Neural progenitor cell (in vitro differentiated cells): ENCODE measurements at regions not wholly inside any gene's neighbourhood (a gene's known extent, or its start where the extent isn't known, plus 50 kb on each side); places are given as distances from the start of the nearest gene placed in this dataset.

ENCODE experiments used
- DNase-seq: peaks from one replicate; pipeline ENCODE4 v3.0.0-alpha.2; 2016; ENCODE audit warnings: low spot score
- H2AFZ ChIP-seq: fragments of 200-600 bp; sonication (generic); replicated peaks from 2 replicates; pipeline ENCODE4 v1.6.1; 2016; ENCODE audit warnings: antibody characterized with exemption
- H3F3A ChIP-seq: fragments of 200-600 bp; sonication (generic); 2 replicates; pipeline ENCODE4 v1.6.1; 2016; ENCODE audit warnings: antibody characterized with exemption, low read depth
- H3K27ac ChIP-seq: fragments of 200-600 bp; sonication (generic); 2 replicates; pipeline ENCODE4 v1.5.1; 2016; ENCODE audit warnings: mild to moderate bottlenecking
- H3K27me3 ChIP-seq: fragments of 200-600 bp; sonication (generic); 2 replicates; pipeline ENCODE4 v1.6.1; 2016; ENCODE audit warnings: mild to moderate bottlenecking, moderate library complexity
- H3K36me3 ChIP-seq: fragments of 200-600 bp; sonication (generic); 2 replicates; pipeline ENCODE4 v1.5.1; 2016
- H3K4me1 ChIP-seq: fragments of 200-600 bp; sonication (generic); 2 replicates; pipeline ENCODE4 v1.6.1; 2016; ENCODE audit warnings: mixed run types
- H3K4me2 ChIP-seq: fragments of 200-600 bp; sonication (generic); 2 replicates; pipeline ENCODE4 v1.6.1; 2016
- H3K4me3 ChIP-seq: fragments of 200-600 bp; sonication (generic); 2 replicates; pipeline ENCODE4 v1.5.1; 2016
- H3K79me2 ChIP-seq: fragments of 200-600 bp; sonication (generic); 2 replicates; pipeline ENCODE4 v1.6.1; 2016; ENCODE audit warnings: low read depth
- H3K9ac ChIP-seq: fragments of 200-600 bp; sonication (generic); 2 replicates; pipeline ENCODE4 v1.6.1; 2016
- H3K9me3 ChIP-seq: fragments of 200-600 bp; sonication (generic); 2 replicates; pipeline ENCODE4 v1.5.1; 2016; ENCODE audit warnings: low read depth
- H4K20me1 ChIP-seq: fragments of 200-600 bp; sonication (generic); 2 replicates; pipeline ENCODE4 v1.6.1; 2016; ENCODE audit warnings: low read depth
- H3K27ac Mint-ChIP-seq: 3 replicates; pipeline ENCODE4 v1.8.0; 2021; ENCODE audit warnings: mixed read lengths
- H3K27me3 Mint-ChIP-seq: 2 replicates; pipeline ENCODE4 v1.8.0; 2022; ENCODE audit warnings: low read depth, mild to moderate bottlenecking, inconsistent platforms, moderate library complexity, mixed read lengths; ENCODE audit not compliant: insufficient read depth
- H3K36me3 Mint-ChIP-seq: 3 replicates; pipeline ENCODE4 v1.8.0; 2021; ENCODE audit warnings: mixed read lengths
- H3K4me1 Mint-ChIP-seq: 3 replicates; pipeline ENCODE4 v1.8.0; 2021; ENCODE audit warnings: mixed read lengths
- H3K4me3 Mint-ChIP-seq: 3 replicates; pipeline ENCODE4 v1.8.0; 2021; ENCODE audit warnings: mild to moderate bottlenecking, moderate library complexity, mixed read lengths
- H3K9me3 Mint-ChIP-seq: 3 replicates; pipeline ENCODE4 v1.8.0; 2020; ENCODE audit warnings: mixed read lengths
- EZH2 ChIP-seq: fragments of 200-600 bp; sonication (generic); IDR thresholded peaks from 2 replicates; pipeline ENCODE4 v1.6.1; 2017; ENCODE audit warnings: antibody characterized with exemption, mild to moderate bottlenecking, moderate library complexity
- EZH2phosphoT487 ChIP-seq: fragments of 200-600 bp; sonication (generic); IDR thresholded peaks from 2 replicates; pipeline ENCODE4 v1.6.1; 2017; ENCODE audit warnings: antibody characterized with exemption
- TF ChIP-seq, protein P1 (sequence below): fragments of 200-600 bp; sonication (generic); IDR thresholded peaks from 2 replicates; pipeline ENCODE4 v1.5.1; 2017; ENCODE audit warnings: antibody characterized with exemption, mild to moderate bottlenecking

DNA sequence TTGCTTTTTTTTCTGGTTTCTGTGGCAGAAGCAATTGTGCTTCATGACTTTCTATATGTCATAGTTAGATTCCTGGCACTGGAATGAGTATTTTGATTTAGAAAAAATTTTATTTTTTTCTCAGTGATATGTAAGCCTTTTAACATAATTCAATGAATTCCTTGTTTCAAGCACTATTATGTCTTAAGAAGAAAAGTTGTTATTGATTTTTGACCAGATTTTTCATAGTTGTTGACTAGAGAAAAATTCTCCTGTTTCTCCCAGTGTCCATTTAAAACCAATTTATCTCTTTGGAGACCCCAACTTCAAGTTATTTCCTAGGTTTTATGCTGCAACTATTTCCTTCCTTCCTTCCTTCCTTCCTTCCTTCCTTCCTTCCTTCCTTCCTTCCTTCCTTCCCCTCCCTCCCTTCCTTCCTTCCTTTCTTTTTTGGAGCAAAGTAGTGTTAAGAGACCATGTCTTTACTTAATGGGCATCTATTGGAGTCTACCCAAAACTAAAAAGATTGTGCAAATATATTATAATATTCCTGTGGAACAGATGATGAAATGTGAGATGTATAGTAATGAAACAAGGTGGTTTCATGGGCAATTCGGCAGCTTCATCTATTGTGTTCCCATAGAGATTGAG is 346.9 kb downstream of the RNF144B start:
- H3K36me3 ChIP-seq: no peaks in the 10 kb centered on the region
- H3K27me3 ChIP-seq: no peaks in the 10 kb centered on the region
- no peak overlapping the region for H3K27ac ChIP-seq
- no peaks in the 10 kb centered on the region for H3K9me3 ChIP-seq
- no peaks in the 10 kb centered on the region for H3F3A ChIP-seq
- no peak overlapping the region for H3K9ac ChIP-seq
- peaks cover 6% of the 10 kb centered on the region for H3K9me3 Mint-ChIP-seq
- no peaks in the 10 kb centered on the region for H3K27me3 Mint-ChIP-seq
- H3K4me2 ChIP-seq: no peak overlapping the region
- no peaks in the 10 kb centered on the region for H3K4me1 ChIP-seq
- no peak overlapping the region for H2AFZ ChIP-seq
- no peak overlapping the region for H3K4me3 Mint-ChIP-seq
- no peak for DNase-seq
- H4K20me1 ChIP-seq: no peaks in the 10 kb centered on the region
- no peaks in the 10 kb centered on the region for H3K36me3 Mint-ChIP-seq
- no peak overlapping the region for H3K27ac Mint-ChIP-seq
- H3K4me3 ChIP-seq: no peak overlapping the region
- no peaks in the 10 kb centered on the region for H3K79me2 ChIP-seq
- TF ChIP-seq EZH2phosphoT487 (no peak), EZH2 (no peak)
- TF ChIP-seq, protein P1, sequence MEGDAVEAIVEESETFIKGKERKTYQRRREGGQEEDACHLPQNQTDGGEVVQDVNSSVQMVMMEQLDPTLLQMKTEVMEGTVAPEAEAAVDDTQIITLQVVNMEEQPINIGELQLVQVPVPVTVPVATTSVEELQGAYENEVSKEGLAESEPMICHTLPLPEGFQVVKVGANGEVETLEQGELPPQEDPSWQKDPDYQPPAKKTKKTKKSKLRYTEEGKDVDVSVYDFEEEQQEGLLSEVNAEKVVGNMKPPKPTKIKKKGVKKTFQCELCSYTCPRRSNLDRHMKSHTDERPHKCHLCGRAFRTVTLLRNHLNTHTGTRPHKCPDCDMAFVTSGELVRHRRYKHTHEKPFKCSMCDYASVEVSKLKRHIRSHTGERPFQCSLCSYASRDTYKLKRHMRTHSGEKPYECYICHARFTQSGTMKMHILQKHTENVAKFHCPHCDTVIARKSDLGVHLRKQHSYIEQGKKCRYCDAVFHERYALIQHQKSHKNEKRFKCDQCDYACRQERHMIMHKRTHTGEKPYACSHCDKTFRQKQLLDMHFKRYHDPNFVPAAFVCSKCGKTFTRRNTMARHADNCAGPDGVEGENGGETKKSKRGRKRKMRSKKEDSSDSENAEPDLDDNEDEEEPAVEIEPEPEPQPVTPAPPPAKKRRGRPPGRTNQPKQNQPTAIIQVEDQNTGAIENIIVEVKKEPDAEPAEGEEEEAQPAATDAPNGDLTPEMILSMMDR: no peak
- H3K4me1 Mint-ChIP-seq: no peaks in the 10 kb centered on the region

DNA sequence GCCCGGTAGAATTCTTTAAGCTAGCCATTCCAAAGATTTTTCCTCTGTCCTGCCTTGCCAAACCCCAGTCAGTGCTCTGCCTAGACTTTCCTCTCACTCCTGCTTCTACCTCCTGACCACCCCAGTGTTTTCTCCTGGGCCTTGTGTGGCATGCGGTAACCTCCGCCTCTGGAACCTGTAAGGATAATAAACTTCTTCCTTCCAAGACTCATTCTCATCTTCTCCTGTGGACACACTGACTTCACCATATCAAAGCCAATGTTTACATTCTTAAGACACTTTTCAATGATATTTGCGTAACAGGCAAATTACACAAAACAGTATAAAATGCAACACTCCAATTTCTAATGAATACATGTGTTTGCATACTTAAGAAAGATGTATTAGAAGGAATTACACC is 354.6 kb downstream of the RNF144B start:
- H3K4me3 Mint-ChIP-seq: no peak overlapping the region
- Histone ChIP-seq H3F3A (no peaks in the 10 kb centered on the region), H3K4me1 (peaks cover under 1% of the 10 kb centered on the region), H3K9me3 (no peaks in the 10 kb centered on the region), H3K4me2 (no peak overlapping the region), H3K9ac (no peak overlapping the region), H3K27me3 (no peaks in the 10 kb centered on the region), H3K36me3 (no peaks in the 10 kb centered on the region), H3K27ac (no peak overlapping the region), H4K20me1 (no peaks in the 10 kb centered on the region), H3K4me3 (no peak overlapping the region), H2AFZ (no peak overlapping the region), H3K79me2 (no peaks in the 10 kb centered on the region)
- H3K9me3 Mint-ChIP-seq: peaks cover 10% of the 10 kb centered on the region
- no peak for DNase-seq
- H3K4me1 Mint-ChIP-seq: no peaks in the 10 kb centered on the region
- no peaks in the 10 kb centered on the region for H3K36me3 Mint-ChIP-seq
- H3K27me3 Mint-ChIP-seq: no peaks in the 10 kb centered on the region
- TF ChIP-seq EZH2: no peak
- no peak for TF ChIP-seq EZH2phosphoT487
- TF ChIP-seq, protein P1: no peak
- H3K27ac Mint-ChIP-seq: no peak overlapping the region

DNA sequence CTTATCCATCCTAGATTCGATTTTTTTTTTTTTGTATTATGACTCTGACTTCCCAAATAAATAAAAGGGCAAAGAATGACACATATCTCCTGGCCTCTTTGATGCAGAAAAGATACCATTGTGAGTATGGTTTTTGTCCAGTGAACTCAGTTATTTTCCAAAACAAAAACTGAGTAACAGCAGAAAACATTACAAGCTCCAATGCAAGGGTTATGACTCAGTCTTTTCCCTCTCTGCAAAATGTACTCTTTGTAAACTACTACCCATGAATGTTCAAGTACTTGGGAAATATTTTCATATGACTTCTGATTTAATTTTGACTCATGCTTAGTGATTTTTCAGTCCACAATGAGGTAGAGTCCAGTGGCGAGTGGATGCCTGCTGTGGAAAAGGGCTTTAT is 355.3 kb downstream of the RNF144B start:
- Histone ChIP-seq H4K20me1 (no peaks in the 10 kb centered on the region), H3F3A (peaks cover 2% of the 10 kb centered on the region), H3K9me3 (no peaks in the 10 kb centered on the region), H3K4me1 (peaks cover 7% of the 10 kb centered on the region), H2AFZ (no peak overlapping the region), H3K36me3 (no peaks in the 10 kb centered on the region), H3K27me3 (no peaks in the 10 kb centered on the region), H3K9ac (no peak overlapping the region), H3K79me2 (no peaks in the 10 kb centered on the region), H3K4me3 (no peak overlapping the region), H3K27ac (no peak overlapping the region), H3K4me2 (no peak overlapping the region)
- Mint-ChIP-seq H3K27me3 (no peaks in the 10 kb centered on the region), H3K36me3 (no peaks in the 10 kb centered on the region), H3K9me3 (peaks cover 10% of the 10 kb centered on the region), H3K4me3 (no peak overlapping the region), H3K27ac (no peak overlapping the region), H3K4me1 (no peaks in the 10 kb centered on the region)
- DNase-seq: no peak
- TF ChIP-seq, protein P1: no peak
- no peak for TF ChIP-seq EZH2
- TF ChIP-seq EZH2phosphoT487: no peak
